ENCODE measurements at regions not wholly inside any gene's neighbourhood (a gene's known extent, or its start where the extent isn't known, plus 50 kb on each side); places are given as distances from the start of the nearest gene placed in this dataset.

DNA sequence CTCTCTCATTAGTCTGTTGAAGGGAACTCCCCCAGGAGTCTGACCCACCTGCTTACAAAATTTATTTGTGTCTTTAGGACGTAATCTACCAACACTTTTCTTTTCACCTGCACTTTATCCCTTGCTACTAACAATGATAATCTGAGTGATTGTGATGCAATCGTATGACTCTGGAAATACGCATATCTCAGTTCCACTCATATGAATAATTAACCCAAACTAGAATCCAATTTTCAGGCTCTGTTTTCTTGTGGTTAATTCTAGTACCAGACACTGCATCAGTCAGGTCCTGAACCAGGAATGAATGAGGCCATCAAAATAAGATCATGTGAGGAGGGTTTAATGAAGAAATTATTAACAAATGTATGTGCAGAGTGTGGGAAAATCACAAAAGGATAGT lies 158.4 kb upstream of the SRD5A2 start:
- Histone ChIP-seq H3K4me1 (no peaks in the 10 kb centered on the region), H3K9me3 (no peaks in the 10 kb centered on the region), H3K27ac (no peak overlapping the region), H3K36me3 (no peaks in the 10 kb centered on the region), H3K4me3 (no peak overlapping the region), H3K27me3 (no peaks in the 10 kb centered on the region)
- intact Hi-C loops (cut with DNase I) = no loop called here
- ATAC-seq (no peak), DNase-seq (no peak)
- TF ChIP-seq, protein P1, sequence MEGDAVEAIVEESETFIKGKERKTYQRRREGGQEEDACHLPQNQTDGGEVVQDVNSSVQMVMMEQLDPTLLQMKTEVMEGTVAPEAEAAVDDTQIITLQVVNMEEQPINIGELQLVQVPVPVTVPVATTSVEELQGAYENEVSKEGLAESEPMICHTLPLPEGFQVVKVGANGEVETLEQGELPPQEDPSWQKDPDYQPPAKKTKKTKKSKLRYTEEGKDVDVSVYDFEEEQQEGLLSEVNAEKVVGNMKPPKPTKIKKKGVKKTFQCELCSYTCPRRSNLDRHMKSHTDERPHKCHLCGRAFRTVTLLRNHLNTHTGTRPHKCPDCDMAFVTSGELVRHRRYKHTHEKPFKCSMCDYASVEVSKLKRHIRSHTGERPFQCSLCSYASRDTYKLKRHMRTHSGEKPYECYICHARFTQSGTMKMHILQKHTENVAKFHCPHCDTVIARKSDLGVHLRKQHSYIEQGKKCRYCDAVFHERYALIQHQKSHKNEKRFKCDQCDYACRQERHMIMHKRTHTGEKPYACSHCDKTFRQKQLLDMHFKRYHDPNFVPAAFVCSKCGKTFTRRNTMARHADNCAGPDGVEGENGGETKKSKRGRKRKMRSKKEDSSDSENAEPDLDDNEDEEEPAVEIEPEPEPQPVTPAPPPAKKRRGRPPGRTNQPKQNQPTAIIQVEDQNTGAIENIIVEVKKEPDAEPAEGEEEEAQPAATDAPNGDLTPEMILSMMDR (IDR thresholded peaks at IDR 0.05) = no peak

DNA sequence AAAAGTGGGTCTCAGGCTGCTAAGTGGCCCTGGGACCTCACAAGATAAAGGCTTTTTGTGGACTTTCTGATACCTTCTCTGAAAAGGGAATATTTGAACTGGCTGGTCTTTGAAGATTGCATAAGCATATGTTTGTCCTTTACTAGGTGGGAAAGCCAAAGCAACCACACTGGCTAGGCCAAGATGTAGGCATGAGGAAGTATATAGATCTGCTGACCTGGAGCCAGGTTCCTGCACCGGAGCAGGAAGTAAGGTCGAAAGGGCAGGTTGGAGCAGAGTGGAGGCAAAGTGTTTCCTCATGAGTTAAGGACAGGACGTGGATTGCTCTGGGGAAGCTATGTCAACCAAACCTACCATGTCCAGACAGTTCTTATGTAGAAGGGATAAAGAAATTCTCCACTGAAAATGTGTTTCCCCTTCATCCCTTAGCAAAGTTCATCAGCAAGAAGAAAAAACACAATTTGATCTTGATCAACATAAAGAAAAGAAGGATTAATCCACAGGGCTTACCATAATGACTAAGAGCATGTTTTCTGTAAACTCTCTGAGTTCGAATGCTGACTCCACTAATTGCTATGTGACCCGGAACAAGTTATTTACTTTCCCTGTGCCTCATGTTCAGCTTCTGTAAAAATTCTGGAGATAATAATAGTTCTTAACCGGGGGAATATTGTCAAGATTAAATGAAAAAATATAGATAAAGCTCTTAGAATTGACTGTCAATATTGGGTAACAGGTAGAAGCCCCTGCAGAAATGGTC lies 156.1 kb upstream of the SRD5A2 start:
- H3K36me3 ChIP-seq = no peaks in the 10 kb centered on the region
- no peak overlapping the region for H3K27ac ChIP-seq
- no peaks in the 10 kb centered on the region for H3K9me3 ChIP-seq
- TF ChIP-seq, protein P1 (IDR thresholded peaks at IDR 0.05) = no peak
- intact Hi-C loops (cut with DNase I) = no loop called here
- H3K4me3 ChIP-seq = no peak overlapping the region
- no peaks in the 10 kb centered on the region for H3K4me1 ChIP-seq
- no peaks in the 10 kb centered on the region for H3K27me3 ChIP-seq
- no peak for DNase-seq
- ATAC-seq = peak; percentile 74

DNA sequence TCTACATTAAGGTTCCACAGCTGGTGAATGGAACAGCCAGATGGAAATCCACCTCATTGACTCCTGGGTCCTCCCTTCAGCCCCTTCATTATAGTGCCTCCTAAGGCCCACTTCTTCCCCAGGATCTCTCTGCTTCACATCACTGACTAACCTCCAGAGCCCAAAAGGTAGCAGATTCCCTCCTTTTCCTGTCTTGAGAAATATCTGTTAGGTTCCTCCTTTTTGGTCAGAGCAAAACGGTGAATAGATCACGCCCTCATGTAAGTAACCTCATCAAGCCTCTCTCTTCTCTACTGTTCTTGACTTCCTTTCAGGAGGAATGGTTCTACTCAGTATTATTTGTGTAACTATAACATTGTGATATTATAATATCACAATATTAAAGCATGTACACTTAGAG lies 155.0 kb upstream of the SRD5A2 start:
- H3K9me3 ChIP-seq = no peaks in the 10 kb centered on the region
- no peaks in the 10 kb centered on the region for H3K4me1 ChIP-seq
- no peaks in the 10 kb centered on the region for H3K27me3 ChIP-seq
- H3K27ac ChIP-seq = no peak overlapping the region
- intact Hi-C loops (cut with DNase I) = no loop called here
- TF ChIP-seq, protein P1 (IDR thresholded peaks at IDR 0.05) = no peak
- DNase-seq = no peak
- H3K36me3 ChIP-seq = no peaks in the 10 kb centered on the region
- no peak overlapping the region for H3K4me3 ChIP-seq
- no peak for ATAC-seq

DNA sequence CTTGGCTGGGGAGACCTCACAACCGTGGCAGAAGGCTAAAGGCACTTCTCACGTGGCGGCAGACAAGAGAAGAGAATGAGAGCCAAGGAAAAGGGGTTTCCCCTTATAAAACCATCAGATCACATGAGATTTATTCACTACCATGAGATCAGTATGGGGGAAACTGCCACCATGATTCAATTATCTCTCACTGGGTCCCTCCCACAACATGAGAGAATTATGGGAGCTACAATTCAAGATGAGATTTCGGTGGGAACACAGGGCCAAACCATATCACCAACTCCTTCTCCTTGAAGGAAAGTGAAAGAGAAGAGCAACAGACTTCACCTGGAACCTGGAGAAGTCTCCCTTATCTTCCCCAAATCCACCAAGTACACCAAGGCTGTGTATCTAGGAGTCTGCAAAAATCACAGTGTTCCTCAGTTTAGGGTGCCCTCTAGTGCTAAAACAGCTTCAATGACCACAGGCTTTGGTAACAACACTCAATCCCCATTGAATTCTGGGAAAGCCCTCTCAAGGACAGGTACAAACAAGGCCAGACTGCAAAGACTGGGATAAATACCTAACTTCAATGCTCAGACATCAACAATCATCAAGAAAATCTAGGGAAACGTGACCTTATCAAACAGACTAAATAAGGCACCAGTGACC lies 148.8 kb upstream of the SRD5A2 start:
- no peaks in the 10 kb centered on the region for H3K36me3 ChIP-seq
- H3K27me3 ChIP-seq = no peaks in the 10 kb centered on the region
- intact Hi-C loops (cut with DNase I) = no loop called here
- H3K4me3 ChIP-seq = no peak overlapping the region
- no peaks in the 10 kb centered on the region for H3K4me1 ChIP-seq
- H3K9me3 ChIP-seq = no peaks in the 10 kb centered on the region
- no peak overlapping the region for H3K27ac ChIP-seq
- no peak for DNase-seq
- TF ChIP-seq, protein P1 (IDR thresholded peaks at IDR 0.05) = no peak
- peak; percentile 61 for ATAC-seq

DNA sequence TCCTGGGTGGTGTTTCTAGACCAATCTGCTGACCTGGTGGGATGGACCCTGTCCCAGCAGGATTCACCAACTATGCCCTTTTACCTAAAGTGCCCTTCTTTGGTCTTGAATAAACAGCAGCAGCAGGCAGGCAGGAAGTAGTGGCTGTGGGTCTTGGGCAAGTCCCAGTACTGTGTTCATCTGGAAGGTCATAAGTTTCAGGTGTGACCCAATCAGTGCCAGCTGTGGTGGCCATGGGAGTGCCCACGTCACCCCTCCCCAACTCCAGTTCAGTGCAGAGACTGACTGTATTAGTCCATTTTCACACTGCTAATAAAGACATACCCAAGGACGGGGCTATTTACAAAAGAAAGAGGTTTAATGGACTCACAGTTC lies 148.3 kb upstream of the SRD5A2 start:
- Histone ChIP-seq H3K27me3 (no peaks in the 10 kb centered on the region), H3K4me3 (no peak overlapping the region), H3K9me3 (no peaks in the 10 kb centered on the region), H3K4me1 (no peaks in the 10 kb centered on the region), H3K27ac (no peak overlapping the region), H3K36me3 (no peaks in the 10 kb centered on the region)
- intact Hi-C loops (cut with DNase I) = no loop called here
- no peak for DNase-seq
- peak; percentile 34 for ATAC-seq
- TF ChIP-seq, protein P1 (IDR thresholded peaks at IDR 0.05) = no peak
